NCI-H2227 treated with DMSO at 0.1 percent for 48 hours (cell line): ENCODE measurements at regions not wholly inside any gene's neighbourhood (a gene's known extent, or its start where the extent isn't known, plus 50 kb on each side); places are given as distances from the start of the nearest gene placed in this dataset.
"Not testable (repeated sequence)": the region's sequence is repeated elsewhere in the genome, so short reads cannot be mapped to it uniquely, and the experiment has no call there.

Experiments
- DNase-seq: peaks from one replicate; lab custom pipeline; 2025; lab: John Stamatoyannopoulos, UW

DNA sequence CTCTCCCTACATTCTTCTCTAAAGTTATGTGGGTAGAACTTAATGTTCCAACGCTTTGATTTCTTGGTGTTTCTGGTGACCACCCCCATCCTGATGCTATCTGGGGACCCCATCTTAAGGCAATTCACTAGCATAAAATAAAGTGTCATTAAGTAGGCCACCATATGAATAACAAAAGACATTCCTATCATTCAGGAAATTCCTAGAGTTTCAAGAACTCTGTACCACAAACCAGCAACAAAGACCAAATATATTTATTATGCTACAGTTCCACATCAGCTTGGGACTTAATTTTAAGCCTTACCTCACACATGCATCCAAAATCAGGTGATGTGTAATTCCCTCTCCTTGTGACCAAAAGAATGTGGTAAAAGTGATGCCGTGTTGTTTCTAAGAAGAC is 254.6 kb upstream of the LRRC4C start:
- DNase-seq, result no peak

DNA sequence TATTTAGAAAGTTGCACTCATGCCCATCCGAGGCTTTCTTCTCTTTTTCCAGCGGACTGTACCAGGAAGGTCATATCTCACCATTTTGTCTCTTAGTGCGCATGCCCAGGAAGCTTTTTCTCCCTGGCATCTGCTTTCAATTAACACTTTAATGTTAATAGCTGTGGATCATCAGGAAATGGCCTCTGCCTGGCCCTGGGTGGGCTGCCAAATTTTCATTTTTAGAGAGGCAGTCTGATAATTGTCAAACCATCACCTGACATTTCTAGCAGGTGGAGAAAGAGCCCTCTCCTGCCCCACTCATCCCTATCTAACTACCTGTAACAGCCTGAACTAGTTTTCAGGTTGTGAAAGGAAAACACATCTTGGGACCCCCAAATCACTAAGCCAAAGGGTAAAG is 257.4 kb upstream of the LRRC4C start:
- DNase-seq, result no peak

DNA sequence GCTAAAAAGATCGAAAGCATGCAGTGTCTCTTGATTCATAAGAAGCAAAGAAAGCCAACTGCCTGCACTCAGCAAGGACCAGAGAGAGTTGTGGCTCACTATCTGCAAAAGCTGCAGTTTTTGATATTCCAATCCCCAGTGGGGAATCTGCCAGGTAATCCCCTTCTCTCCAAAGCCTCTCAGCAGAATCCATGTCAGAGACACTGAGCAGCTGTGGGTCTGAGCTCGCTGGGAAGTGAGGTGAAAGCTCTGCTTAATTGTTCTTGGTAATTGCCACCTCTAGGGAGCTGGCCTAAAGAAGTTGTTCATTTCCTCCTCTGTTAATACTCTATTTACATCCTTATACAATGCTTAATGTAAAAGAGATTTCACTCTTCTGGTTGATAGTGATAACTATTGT is 261.3 kb upstream of the LRRC4C start:
- DNase-seq, result no peak

DNA sequence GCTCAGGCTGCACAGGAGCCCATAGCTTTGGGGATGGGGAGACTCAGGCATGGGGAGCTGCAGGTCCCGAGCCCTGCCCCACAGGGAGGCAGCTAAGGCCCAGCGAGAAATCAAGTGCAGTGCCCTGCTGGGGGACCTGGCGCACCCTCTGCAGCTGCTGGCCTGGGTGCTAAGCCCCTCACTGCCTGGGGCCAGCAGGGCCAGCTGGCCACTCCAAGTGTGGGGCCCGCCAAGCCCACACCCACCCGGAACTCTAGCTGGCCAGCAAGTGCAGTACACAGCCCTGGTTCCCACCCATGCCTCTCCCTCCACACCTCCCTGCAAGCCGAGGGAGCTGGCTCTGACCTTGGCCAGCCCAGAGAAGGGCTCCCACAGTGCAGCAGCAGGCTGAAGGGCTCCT is 268.7 kb upstream of the LRRC4C start:
- DNase-seq, result not testable (repeated sequence)

DNA sequence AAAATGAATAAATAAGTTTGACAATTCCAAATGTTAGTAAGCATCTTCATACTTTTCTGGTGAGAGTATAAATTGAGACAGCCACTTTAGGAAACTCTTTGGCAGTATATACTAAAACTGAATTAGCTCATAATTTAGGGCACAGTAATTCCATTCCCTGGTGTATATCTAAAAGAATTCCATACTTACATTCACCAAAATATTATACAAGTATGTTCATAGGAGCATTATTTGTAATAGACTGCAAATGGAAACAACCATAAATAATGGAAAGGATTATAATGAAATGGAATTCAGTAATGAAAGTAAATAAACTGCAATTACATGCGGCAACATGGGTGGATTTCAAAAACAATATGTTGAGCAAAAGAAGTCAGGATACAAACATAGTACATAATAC is 315.8 kb upstream of the LRRC4C start:
- no peak for DNase-seq

DNA sequence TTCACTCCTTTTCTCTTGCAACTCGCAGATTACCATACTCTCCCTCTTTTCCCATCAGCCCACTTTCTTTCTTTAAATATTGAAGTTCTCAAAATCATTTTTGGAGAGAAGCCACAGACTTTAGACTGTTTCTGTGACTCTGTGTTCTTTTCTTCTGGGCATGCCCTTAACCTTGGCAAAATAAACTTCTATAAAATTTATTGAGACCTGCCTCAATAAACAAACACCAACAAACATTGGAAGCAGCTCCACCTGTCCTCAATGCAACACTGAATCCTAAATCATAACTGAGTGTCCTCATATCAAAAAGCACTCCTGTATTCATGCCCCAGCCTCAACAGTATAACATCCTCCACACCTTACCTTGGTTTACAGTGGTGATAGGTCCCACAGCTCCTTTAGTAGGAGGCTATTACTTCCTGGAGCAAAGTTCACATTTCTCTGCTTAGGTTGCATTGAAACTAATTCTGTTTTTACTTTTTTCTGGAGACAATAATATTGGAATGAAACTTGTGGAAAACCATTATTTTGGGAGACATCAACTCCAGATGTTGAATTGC is 320.0 kb upstream of the LRRC4C start:
- DNase-seq, result no peak

DNA sequence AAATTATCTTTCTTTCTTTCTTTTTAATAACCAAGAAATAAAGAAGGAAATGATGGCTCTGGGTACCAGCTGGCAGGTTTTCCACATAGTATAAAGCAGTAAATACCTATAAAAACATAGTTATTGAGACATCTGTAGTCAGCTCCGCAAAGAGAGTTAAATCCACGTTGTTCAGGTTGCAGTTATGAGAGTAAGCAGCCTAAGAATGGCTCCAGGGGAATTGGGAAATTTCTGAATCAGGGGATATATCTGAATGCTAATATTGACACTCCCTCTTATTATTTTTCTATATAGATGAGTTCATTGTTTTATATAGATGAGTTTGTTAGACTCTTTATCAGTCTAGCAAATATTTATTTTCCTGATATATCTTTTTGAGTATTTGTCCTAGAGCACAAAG is 322.0 kb upstream of the LRRC4C start:
- no peak for DNase-seq

DNA sequence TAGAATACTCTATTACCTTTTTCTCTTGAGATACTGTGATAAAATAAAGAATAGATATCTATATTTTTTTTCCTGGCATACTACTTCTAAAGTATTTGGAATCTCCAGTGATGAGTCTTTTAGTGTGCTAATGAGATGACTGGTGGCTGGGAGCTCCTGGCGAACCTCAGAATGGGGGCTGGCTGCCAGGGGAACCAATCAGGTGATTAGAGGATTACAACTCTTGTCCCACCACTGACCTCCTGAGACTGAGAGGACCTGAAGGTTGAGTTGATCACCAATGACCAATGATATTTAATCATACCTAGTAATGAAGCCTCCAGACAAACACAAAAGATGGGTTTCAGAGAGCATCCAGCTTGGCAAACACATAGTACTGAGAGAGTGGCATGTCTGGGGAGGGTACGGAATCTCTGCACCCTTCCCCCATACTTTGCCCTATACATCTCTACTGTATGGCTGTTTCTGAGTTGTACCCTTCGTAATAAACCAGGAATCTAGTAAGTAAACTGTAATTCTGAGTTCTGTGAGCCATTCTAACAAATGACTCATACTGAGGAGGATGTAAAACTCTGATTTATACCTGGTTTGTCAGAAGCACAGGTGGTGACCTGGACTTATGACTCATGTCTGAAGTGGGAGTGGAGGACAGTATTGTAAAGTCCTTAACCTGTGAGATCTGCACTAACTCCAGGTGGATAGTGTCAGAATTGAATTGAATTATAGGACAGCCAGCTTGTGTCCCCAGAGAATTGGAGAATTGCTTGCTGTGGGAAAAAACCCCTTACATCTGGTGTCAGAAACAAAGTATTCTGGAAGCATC is 325.3 kb upstream of the LRRC4C start:
- DNase-seq, result no peak

DNA sequence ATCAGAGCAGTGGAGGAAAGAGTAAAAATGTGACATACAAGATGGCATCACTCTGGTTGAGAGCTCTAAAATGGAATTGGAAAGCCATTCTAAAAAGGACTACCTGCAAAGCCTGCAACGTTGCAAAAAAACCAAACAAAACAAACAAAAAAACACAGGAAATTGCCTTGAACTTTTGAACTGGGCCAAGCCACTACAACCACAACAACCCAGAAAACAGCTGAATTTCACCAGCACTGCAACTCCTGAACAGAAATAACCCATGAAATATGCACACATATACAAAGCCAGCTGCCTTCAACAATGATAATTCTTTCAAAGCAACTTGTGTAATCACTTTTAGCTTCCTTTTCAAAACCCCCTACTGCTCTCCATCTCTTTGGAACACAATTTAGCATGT is 326.6 kb upstream of the LRRC4C start:
- DNase-seq, result no peak

DNA sequence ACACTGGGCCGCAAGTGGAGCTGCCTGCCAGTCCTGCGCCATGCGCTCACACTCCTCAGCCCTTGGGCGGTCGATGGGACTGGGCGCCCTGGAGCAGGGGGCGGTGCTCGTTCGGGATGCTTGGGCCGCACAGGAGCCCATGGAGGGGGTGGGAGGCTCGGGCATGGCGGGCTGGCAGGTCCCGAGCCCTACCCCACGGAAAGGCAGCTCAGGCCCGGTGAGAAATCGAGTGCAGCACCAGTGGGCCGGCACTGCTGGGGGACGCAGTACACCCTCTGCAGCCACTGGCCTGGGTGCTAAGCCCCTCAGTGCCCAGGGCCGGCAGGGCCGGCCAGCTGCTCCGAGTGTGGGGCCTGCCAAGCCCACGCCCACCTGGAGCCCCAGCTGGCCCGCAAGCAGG is 328.7 kb upstream of the LRRC4C start:
- no peak for DNase-seq

DNA sequence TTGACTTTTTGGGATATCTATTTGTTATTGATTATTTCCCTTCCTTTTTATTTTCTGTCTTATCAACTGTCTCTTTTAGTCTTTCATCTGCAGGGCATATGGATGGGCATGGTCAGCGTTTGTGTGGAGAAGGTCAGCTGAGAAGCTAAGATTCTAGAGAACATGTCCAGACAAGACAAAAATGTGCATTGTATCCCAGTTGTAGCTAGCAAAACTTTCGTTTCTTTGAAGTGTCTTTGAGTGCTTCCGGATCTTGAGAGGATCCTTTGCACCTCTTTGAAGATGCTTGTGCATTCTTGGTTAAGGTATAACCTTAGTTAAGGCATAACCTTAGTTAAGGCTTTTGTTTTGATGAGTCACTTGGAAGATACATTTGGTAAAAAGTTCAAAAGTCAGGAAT is 329.9 kb upstream of the LRRC4C start:
- DNase-seq, result no peak

DNA sequence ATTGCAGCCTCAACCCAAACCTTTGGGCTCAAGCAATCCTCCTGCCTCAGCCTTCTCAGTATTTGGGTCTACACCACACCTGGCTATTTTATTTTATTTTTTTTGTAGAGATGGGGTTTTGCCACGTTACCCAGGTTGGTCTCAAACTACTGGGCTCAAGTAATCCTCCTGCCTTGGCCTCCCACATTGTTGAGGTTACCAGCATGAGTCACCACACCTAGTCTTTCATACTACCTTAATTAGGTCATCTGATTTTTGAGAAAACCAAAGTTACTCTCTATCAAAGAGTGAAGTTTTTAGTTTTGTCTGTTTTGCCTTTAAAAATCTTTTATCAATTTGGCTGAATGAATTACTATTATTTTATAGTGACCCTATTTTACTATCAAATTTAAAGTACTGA is 335.6 kb upstream of the LRRC4C start:
- no peak for DNase-seq

DNA sequence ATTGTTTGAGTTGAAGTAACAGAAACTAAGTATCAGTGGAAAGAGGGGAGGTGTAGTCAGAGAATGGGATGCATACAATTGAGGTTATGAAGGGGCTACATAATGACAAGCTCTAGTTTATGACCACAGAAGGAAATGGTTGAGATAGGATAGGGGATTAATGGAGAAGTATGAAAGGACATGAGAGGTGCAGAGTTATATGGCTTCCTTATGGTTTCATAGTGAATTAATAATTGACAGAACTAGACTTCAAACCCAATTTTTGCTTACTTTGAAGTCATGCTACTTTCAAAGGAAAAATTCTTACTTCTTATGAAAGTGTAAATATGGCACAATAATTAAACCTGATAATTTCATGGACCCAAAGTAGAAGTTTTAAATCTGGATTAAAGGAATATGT is 340.3 kb upstream of the LRRC4C start:
- DNase-seq, result no peak

DNA sequence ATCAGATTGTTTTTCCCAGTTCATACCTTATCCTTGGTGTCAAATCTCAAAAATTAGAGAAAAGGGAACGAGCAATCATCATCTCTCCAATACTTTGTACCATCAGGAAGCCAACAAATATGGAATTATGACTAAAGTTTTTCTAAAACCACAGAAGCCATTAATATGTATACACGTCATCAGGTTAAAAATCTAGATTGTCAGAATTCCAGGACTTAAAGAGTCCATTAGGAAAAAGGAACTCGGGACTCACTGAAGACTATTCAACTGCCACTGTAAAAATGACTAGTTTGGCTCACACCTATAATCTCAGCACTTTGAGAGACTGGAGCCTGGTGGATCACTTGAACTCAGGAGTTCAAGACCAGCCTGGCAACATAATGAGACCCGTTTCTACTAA is 344.4 kb upstream of the LRRC4C start:
- no peak for DNase-seq

DNA sequence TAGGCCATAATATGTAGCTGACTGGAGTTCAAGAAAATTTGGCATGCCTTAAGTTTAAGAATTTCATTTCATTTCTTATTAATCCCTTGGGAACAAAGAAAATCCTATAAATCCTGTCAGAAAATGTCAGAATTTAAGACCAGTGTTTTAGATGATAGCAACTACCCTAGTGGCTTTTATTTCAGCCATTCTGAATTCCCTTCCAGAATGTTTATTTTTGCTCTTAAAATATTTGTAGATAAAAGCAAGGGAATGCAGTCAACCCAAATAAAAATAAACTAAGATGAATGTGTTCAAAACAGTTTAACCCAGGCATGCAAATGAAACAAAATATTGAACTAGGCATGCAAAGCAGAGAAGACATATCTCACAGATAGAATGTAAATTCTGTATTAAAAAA is 356.9 kb upstream of the LRRC4C start:
- DNase-seq, result no peak

DNA sequence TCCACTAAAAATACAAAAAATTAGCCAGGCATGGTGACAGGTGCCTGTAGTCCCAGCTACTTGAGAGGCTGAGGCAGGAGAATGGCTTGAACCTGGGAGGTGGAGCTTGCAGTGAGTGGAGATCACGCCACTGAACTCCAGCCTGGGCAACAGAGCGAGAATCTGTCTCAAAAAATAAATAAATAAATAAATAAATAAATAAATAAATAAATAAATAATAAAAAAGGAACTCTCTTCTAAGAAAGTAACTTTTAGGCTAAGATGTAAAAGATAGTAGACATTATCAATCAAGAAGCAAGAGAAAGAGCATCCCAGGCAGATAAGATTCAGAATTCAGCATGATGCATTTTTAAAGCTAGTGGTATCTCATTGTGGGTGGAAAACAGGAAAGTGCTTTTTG is 364.8 kb upstream of the LRRC4C start:
- DNase-seq, result not testable (repeated sequence)

DNA sequence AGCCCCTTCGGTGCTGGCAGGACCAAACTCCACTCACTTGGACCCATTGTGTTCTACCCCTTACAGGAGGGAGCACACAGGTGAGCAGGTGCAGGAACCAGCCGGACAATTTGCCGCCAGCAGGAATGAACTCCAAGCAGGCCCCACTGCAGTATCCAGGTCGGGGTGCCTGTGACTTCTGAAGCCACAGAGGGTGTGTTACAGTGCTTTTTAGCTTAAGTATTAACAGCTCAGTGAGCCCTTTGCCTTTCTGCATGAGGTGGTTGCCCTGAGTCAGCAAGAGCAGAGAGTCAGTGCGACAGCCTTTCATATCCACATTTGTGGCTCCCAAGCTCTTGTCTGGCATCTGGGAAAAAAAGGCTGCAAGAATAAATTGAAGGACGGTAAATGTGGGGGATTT is 366.6 kb upstream of the LRRC4C start:
- DNase-seq, result no peak

DNA sequence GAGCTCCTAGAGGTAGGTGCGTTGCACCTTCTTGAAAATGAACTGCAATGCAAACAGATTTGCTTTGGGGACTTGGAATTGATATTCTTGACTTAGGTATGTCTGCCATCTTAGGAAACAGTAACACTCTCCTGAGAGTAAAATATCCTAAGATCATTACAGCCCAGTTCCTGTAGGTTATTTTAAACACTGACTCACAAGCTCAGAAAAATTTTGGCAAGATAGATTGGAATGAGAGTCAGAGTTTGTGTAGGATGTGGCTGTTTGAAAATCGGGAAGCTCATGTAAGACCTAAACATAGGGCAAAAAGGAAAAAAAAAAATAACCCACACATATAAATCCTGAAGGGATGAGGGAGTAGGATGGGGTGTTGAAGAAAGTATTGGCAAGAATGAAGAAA is 377.0 kb upstream of the LRRC4C start:
- DNase-seq, result no peak

DNA sequence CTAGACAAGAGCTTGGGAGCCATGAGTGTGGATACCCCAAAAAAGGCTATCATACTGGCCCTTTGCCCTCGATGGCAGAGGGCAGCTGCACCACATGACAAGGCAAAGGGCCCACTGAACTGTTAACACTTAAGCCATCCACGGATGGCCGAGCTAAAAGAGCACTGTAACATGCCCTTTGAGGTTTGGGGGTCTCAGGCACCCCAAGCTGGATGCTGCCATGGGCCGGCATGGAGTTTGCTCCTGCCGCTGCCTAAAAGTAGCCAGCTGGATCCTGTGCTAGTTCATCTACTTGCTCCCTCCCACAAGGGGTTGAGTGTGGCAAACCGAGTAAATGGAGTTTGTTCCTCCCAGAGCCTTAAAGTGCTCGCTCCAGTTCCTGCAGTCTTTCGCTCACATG is 383.2 kb upstream of the LRRC4C start:
- no peak for DNase-seq

DNA sequence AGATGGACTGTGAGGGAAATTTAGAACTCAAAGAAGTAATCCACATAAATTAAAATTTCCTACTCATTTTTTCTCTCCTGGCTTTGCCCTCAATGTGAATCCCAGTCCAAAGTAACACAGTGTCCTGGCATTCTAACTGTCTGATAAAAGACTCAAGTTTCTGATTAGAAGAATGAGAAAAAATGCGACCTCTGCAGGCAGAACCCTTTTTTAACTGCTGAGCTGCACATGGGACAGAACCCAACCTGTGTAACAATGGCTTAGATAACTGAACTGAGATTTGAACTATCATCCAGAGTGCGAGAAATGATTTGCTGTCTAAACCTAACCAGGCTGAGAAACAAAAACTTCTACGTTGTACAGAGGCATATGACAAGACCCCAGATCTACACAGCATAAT is 385.6 kb upstream of the LRRC4C start:
- no peak for DNase-seq

DNA sequence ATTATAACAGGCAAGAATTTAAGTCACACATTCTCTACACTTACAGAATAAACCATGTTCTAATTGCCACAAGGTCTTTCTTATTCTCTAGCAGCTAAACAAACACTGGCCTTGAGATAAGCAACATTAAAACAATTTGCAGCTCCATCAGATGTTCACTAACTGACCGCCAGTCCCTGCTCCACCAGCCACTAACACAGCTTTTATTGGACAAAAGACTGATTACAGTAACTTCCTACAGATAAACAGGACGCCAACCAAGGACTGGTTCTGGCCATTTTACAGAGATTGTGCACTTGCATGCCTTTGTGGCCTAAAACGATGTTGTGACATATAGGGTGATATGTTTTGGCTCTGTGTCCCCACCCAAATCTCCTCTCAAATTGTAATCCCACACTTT is 388.9 kb upstream of the LRRC4C start:
- DNase-seq, result no peak

DNA sequence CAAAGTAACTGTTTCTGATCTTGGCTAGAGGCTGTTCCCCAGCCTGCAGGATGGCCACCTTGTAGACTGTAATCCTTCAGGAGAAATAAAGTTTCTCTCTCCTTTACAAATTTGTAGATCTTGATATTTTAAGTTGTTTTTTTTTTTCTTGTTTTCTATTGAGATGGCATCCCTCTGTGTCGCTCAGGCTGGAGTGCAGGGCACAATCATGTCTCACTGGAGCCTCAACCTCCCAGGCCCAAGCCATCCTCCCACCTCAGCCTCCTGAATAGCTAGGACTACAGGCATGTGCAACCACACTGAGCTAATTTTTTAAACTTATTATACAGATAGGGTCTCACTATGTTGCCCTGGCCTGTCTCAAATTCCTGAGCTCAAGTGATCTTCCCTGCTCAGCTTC is 389.8 kb upstream of the LRRC4C start:
- no peak for DNase-seq

DNA sequence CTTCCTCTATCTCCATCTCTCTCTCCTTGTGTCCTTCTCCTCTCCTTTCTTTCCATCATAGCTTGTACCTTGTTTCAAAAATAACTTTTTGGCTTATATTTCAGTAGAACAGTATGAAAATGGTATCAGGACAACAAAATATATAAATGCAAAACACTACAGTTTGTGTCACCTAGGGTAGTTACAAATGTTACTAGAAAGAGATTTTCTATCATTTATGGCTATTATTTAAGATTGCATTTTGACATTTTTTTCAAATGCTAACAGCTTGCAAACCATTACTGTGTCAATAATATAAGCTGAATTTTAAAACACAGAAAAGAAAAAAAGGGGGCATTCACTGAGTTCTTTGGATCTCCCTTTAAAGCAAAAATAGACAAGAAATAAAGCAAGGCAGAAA is 392.3 kb upstream of the LRRC4C start:
- DNase-seq, result no peak

DNA sequence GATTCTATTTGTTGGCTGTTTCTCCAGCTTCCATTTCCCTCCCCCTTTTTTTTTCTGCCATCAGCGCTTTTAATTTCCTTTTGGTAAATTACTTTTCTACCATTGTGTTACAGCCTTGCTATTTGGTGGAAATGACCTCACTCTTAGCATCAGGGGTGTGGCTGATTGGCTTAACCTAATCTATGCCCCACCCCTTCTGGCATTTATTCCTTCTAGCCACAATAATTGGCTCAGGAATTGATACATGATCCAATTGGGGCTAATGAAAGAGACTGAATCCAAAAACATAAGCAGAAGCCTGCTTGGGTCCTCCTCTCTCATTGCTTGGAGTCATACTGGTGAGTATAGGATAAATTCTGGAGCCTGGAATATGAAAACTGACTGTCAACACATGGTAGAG is 402.4 kb upstream of the LRRC4C start:
- DNase-seq, result no peak
